ENCODE measurements at regions not wholly inside any gene's neighbourhood (a gene's known extent, or its start where the extent isn't known, plus 50 kb on each side); places are given as distances from the start of the nearest gene placed in this dataset.
"Not testable (repeated sequence)": the region's sequence is repeated elsewhere in the genome, so short reads cannot be mapped to it uniquely, and the experiment has no call there.

- DNase-seq (ENCODE audit: low read depth): no peak
Measured at GRCh38 chrX:8025705-8026104, 98.5 kb upstream of the PNPLA4 start.

- no peak for DNase-seq (ENCODE audit: low read depth)
Measured at GRCh38 chrX:8018934-8019333, 91.7 kb upstream of the PNPLA4 start.

GRCh38 chrX:8010105-8010504, 82.9 kb upstream of the PNPLA4 start:
- DNase-seq (ENCODE audit: low read depth): no peak

- DNase-seq (ENCODE audit: low read depth): no peak
Measured at GRCh38 chrX:8005678-8006347, 78.6 kb upstream of the PNPLA4 start.

- no peak for DNase-seq (ENCODE audit: low read depth)
Measured at GRCh38 chrX:8003147-8003883, 76.1 kb upstream of the PNPLA4 start.

GRCh38 chrX:7996851-7997250, 69.6 kb upstream of the PNPLA4 start:
- DNase-seq (ENCODE audit: low read depth): no peak

- DNase-seq (ENCODE audit: low read depth): peak; percentile 37
Measured at GRCh38 chrX:7996414-7996813, 69.2 kb upstream of the PNPLA4 start.

GRCh38 chrX:7993873-7994272, 66.7 kb upstream of the PNPLA4 start:
- DNase-seq (ENCODE audit: low read depth): no peak

- peak; percentile 83 for DNase-seq (ENCODE audit: low read depth)
Measured at GRCh38 chrX:7988013-7988759, 61.0 kb upstream of the PNPLA4 start.

- DNase-seq (ENCODE audit: low read depth): peak; percentile 48
Measured at GRCh38 chrX:7987160-7988012, 60.2 kb upstream of the PNPLA4 start.

GRCh38 chrX:7986738-7987137, 59.5 kb upstream of the PNPLA4 start:
- DNase-seq (ENCODE audit: low read depth): not testable (repeated sequence)

- DNase-seq (ENCODE audit: low read depth): peak; percentile 63
Measured at GRCh38 chrX:7985568-7985967, 58.4 kb upstream of the PNPLA4 start.

GRCh38 chrX:7983581-7983980, 56.4 kb upstream of the PNPLA4 start:
- no peak for DNase-seq (ENCODE audit: low read depth)

Data from M059J (cell line).